CD14-positive monocyte (primary cell): ENCODE measurements at regions not wholly inside any gene's neighbourhood (a gene's known extent, or its start where the extent isn't known, plus 50 kb on each side); places are given as distances from the start of the nearest gene placed in this dataset.

Experiments used
- DNase-seq, 3 donors: peaks; one replicate each; pipeline ENCODE4 v3.0.0-alpha.2; 2011 to 2022
- H2AFZ ChIP-seq: 2 replicates; pipeline ENCODE4 v1.6.0; 2012; ENCODE audit warnings: mild to moderate bottlenecking, low read depth, low read length, inconsistent platforms; ENCODE audit not compliant: insufficient read depth, poor library complexity, severe bottlenecking
- H3K27ac ChIP-seq, 2 donors: 1 replicate in 1 of 2; 2 replicates in 1 of 2; pipeline ENCODE4 v1.5.1; 2012 to 2013; ENCODE audit warnings: low read length in 2 of 2, control low read depth in 1 of 2, inconsistent platforms in 1 of 2, low read depth in 1 of 2, mild to moderate bottlenecking in 1 of 2
- H3K27me3 ChIP-seq, 2 donors: one replicate each; pipeline versions ENCODE4 v1.6.0 to v1.6.1; 2011 to 2013; ENCODE audit warnings: low read length in 2 of 2; ENCODE audit not compliant: control insufficient read depth in 2 of 2, insufficient read depth in 2 of 2
- H3K36me3 ChIP-seq, 2 donors: replicated peaks in 1 of 2; 1 replicate in 1 of 2; 2 replicates in 1 of 2; pipeline versions ENCODE4 v1.5.1 to v1.6.1; 2012 to 2013; ENCODE audit warnings: low read length in 2 of 2, control low read depth in 1 of 2, inconsistent platforms in 1 of 2, mild to moderate bottlenecking in 1 of 2; ENCODE audit not compliant: insufficient read depth in 2 of 2, control insufficient read depth in 1 of 2
- H3K4me1 ChIP-seq, 2 donors: 1 replicate in 1 of 2; 2 replicates in 1 of 2; pipeline versions ENCODE4 v1.5.1 to v1.6.1; 2012 to 2013; ENCODE audit warnings: low read length in 2 of 2, control low read depth in 1 of 2, inconsistent platforms in 1 of 2, mild to moderate bottlenecking in 1 of 2, moderate library complexity in 1 of 2; ENCODE audit not compliant: insufficient read depth in 2 of 2, control insufficient read depth in 1 of 2
- H3K4me2 ChIP-seq: replicated peaks from 2 replicates; pipeline ENCODE3; 2012; ENCODE audit warnings: low read length, moderate library complexity, mild to moderate bottlenecking; ENCODE audit not compliant: poor library complexity, severe bottlenecking; ENCODE audit errors: extremely low read depth
- H3K4me3 ChIP-seq, 3 experiments: fragments of 200-600 bp in 1 of 3; sonication (generic) in 1 of 3; replicated peaks in 1 of 3; 1 replicate in 2 of 3; 2 replicates in 1 of 3; pipeline ENCODE4 v1.5.1; 2011 to 2013; ENCODE audit warnings: low read length in 3 of 3, mild to moderate bottlenecking in 3 of 3, control low read depth in 2 of 3, low read depth in 2 of 3, inconsistent platforms in 1 of 3, moderate library complexity in 1 of 3
- H3K79me2 ChIP-seq: 2 replicates; pipeline ENCODE4 v1.6.0; 2012; ENCODE audit warnings: mild to moderate bottlenecking, control low read depth, inconsistent platforms, low read length, moderate library complexity; ENCODE audit not compliant: insufficient read depth
- H3K9ac ChIP-seq: 2 replicates; pipeline ENCODE4 v1.6.0; 2017; ENCODE audit warnings: low read length, mild to moderate bottlenecking; ENCODE audit not compliant: insufficient read depth, poor library complexity, severe bottlenecking
- H3K9me3 ChIP-seq, 2 donors: replicated peaks in 1 of 2; 1 replicate in 1 of 2; 2 replicates in 1 of 2; pipeline versions ENCODE4 v1.5.1 to v1.6.1; 2012 to 2013; ENCODE audit warnings: low read length in 2 of 2, control low read depth in 1 of 2; ENCODE audit not compliant: control insufficient read depth in 1 of 2, insufficient read depth in 1 of 2
- H4K20me1 ChIP-seq: 2 replicates; pipeline ENCODE4 v1.6.0; 2012; ENCODE audit warnings: mild to moderate bottlenecking, low read length, control low read depth, moderate library complexity; ENCODE audit not compliant: insufficient read depth
- H3K27ac Mint-ChIP-seq, 7 donors: one replicate each; pipeline ENCODE4 v1.8.0; 2020; ENCODE audit warnings: mild to moderate bottlenecking in 7 of 7, mixed read lengths in 7 of 7, moderate library complexity in 6 of 7, inconsistent platforms in 2 of 7
- H3K27me3 Mint-ChIP-seq, 3 donors: one replicate each; pipeline ENCODE4 v1.8.0; 2021 to 2022; ENCODE audit warnings: low read depth in 3 of 3, mild to moderate bottlenecking in 3 of 3, mixed read lengths in 3 of 3, moderate library complexity in 3 of 3, inconsistent platforms in 1 of 3
- H3K36me3 Mint-ChIP-seq, 2 donors: one replicate each; pipeline ENCODE4 v1.8.0; 2020; ENCODE audit warnings: mixed read lengths in 2 of 2, inconsistent platforms in 1 of 2, mild to moderate bottlenecking in 1 of 2
- H3K4me1 Mint-ChIP-seq: one replicate; pipeline ENCODE4 v1.8.0; 2020; ENCODE audit warnings: mild to moderate bottlenecking, mixed read lengths
- H3K4me3 Mint-ChIP-seq, 2 donors: one replicate each; pipeline ENCODE4 v1.8.0; 2020; ENCODE audit warnings: mild to moderate bottlenecking in 2 of 2, mixed read lengths in 2 of 2, moderate library complexity in 1 of 2
- H3K9me3 Mint-ChIP-seq, 7 donors: one replicate each; pipeline ENCODE4 v1.8.0; 2020 to 2022; ENCODE audit warnings: mixed read lengths in 7 of 7, mild to moderate bottlenecking in 6 of 7, moderate library complexity in 6 of 7, inconsistent platforms in 2 of 7
- CTCF ChIP-seq: fragments of 200-600 bp; IDR thresholded peaks from one replicate; pipeline ENCODE4 v1.8.0; 2022; ENCODE audit warnings: antibody characterized with exemption, mild to moderate bottlenecking
- WGBS: methylation state at CpG from one replicate; pipeline ENCODE4 v1.1.5; 2013; ENCODE audit warnings: missing lambda C conversion rate; ENCODE audit not compliant: insufficient coverage; 5-methylcytosine and 5-hydroxymethylcytosine counted together
- intact Hi-C, 2 donors: fragments of 100-400 bp; cut with micrococcal nuclease; formaldehyde crosslinking; loops; one replicate each; pipeline versions ENCODE4 v1.15.0 to v1.15.1; 2023

- intact Hi-C loops = no loop called here
- Histone ChIP-seq H3K4me2 (no peak overlapping the region), H3K4me3 (no peak overlapping the region), H3K9me3 (peaks cover 4 to 6% of the 10 kb centered on the region in 2 donors), H3K79me2 (no peaks in the 10 kb centered on the region), H3K9ac (no peak overlapping the region), H3K27me3 (no peaks in the 10 kb centered on the region), H2AFZ (no peak overlapping the region), H3K27ac (no peak overlapping the region), H3K4me1 (peaks cover 0 to 3% of the 10 kb centered on the region in 2 donors), H3K36me3 (no peaks in the 10 kb centered on the region), H4K20me1 (no peaks in the 10 kb centered on the region)
- Mint-ChIP-seq H3K27me3 (peaks cover 0 to 5% (median 1%) of the 10 kb centered on the region in 3 donors), H3K27ac (no peak overlapping the region), H3K9me3 (peaks cover 6 to 21% (median 14%) of the 10 kb centered on the region in 7 donors), H3K4me1 (peaks cover 9% of the 10 kb centered on the region), H3K4me3 (no peak overlapping the region), H3K36me3 (no peaks in the 10 kb centered on the region)
- TF ChIP-seq CTCF = no peak
- WGBS = 56% methylated on average over 6 of the region's 8 CpGs
- DNase-seq = no peak
Measured at GRCh38 chr10:32150532-32151101, 94.4 kb upstream of the KIF5B start.

GRCh38 chr10:32149252-32149955 is 93.2 kb upstream of the KIF5B start:
- H3K4me2 ChIP-seq = no peak overlapping the region
- H2AFZ ChIP-seq = no peak overlapping the region

More at GRCh38 chr10:32149252-32149955, 93.2 kb upstream of the KIF5B start:
- H3K79me2 ChIP-seq = no peaks in the 10 kb centered on the region
- no peak for DNase-seq
- no peaks in the 10 kb centered on the region for H4K20me1 ChIP-seq
- 86% methylated on average over 7 of the region's 8 CpGs for WGBS
- no peak overlapping the region for H3K4me3 ChIP-seq
- Mint-ChIP-seq H3K27me3 (peaks cover 0 to 5% (median 1%) of the 10 kb centered on the region in 3 donors), H3K4me1 (peaks cover 9% of the 10 kb centered on the region), H3K27ac (no peak overlapping the region), H3K36me3 (no peaks in the 10 kb centered on the region), H3K9me3 (peaks cover 2 to 20% (median 14%) of the 10 kb centered on the region in 7 donors), H3K4me3 (no peak overlapping the region)
- H3K27me3 ChIP-seq = no peaks in the 10 kb centered on the region
- peaks cover 4 to 6% of the 10 kb centered on the region in 2 donors for H3K9me3 ChIP-seq
- H3K36me3 ChIP-seq = no peaks in the 10 kb centered on the region
- intact Hi-C loops = no loop called here
- TF ChIP-seq CTCF = no peak
- peaks cover 0 to 3% of the 10 kb centered on the region in 2 donors for H3K4me1 ChIP-seq
- no peak overlapping the region for H3K9ac ChIP-seq
- no peak overlapping the region for H3K27ac ChIP-seq
